A673 (cell line): ENCODE measurements at regions not wholly inside any gene's neighbourhood (a gene's known extent, or its start where the extent isn't known, plus 50 kb on each side); places are given as distances from the start of the nearest gene placed in this dataset.

Experiments
- BruUV-seq: library from RNA; stranded (reverse); fragments of 400-500 nt; replicated peaks from 2 replicates; lab custom pipeline; 2021; lab: Mats Ljungman, UMichigan
- CTCF ChIA-PET: fragments of 300-600 bp; sonication (Branson Sonifier 250); formaldehyde crosslinking; loops from one replicate; lab custom pipeline; 2022; ENCODE audit warnings: antibody characterized with exemption; lab: Charles Lee
- POLR2A ChIA-PET: fragments of 300-600 bp; sonication (Branson Sonifier 250); formaldehyde crosslinking; loops from one replicate; lab custom pipeline; 2022; ENCODE audit warnings: antibody characterized with exemption; ENCODE audit not compliant: low non-redundant PET; lab: Charles Lee
- DNase-seq: peaks from one replicate; pipeline ENCODE4 v3.0.0-alpha.2; 2015; ENCODE audit warnings: low spot score
- H3K27ac ChIP-seq: fragments of 200-600 bp; sonication (generic); 2 replicates; pipeline ENCODE4 v1.5.1; 2016; ENCODE audit warnings: mixed run types, low read depth, mild to moderate bottlenecking, mixed read lengths, antibody characterized with exemption, low read length; ENCODE audit not compliant: poor library complexity, severe bottlenecking
- H3K27me3 ChIP-seq: fragments of 200-600 bp; sonication (generic); replicated peaks from 2 replicates; pipeline ENCODE4 v1.6.1; 2017; ENCODE audit warnings: mixed run types, low read depth, mild to moderate bottlenecking, mixed read lengths, antibody characterized with exemption, low read length; ENCODE audit not compliant: insufficient read depth, poor library complexity
- H3K36me3 ChIP-seq: fragments of 200-600 bp; sonication (generic); 2 replicates; pipeline ENCODE4 v1.6.1; 2016; ENCODE audit warnings: mixed run types, mild to moderate bottlenecking, mixed read lengths, antibody characterized with exemption, low read length; ENCODE audit not compliant: insufficient read depth, poor library complexity, severe bottlenecking
- H3K4me1 ChIP-seq: fragments of 200-600 bp; sonication (generic); 2 replicates; pipeline ENCODE4 v1.6.1; 2017; ENCODE audit warnings: mixed run types, mild to moderate bottlenecking, mixed read lengths, antibody characterized with exemption, low read length; ENCODE audit not compliant: insufficient read depth, poor library complexity, severe bottlenecking
- H3K4me3 ChIP-seq: fragments of 200-600 bp; sonication (generic); 2 replicates; pipeline ENCODE4 v1.5.1; 2016; ENCODE audit warnings: low read depth, mixed run types, mild to moderate bottlenecking, mixed read lengths, low read length; ENCODE audit not compliant: poor library complexity, severe bottlenecking
- H3K9me3 ChIP-seq: fragments of 200-600 bp; sonication (generic); 2 replicates; pipeline ENCODE4 v1.6.1; 2016; ENCODE audit warnings: mixed run types, low read depth, mild to moderate bottlenecking, mixed read lengths, antibody characterized with exemption, low read length; ENCODE audit not compliant: poor library complexity, severe bottlenecking
- EZH2 ChIP-seq: fragments of 200-600 bp; sonication (generic); IDR thresholded peaks from 2 replicates; pipeline ENCODE4 v1.6.1; 2017; ENCODE audit warnings: borderline replicate concordance, low read depth, mild to moderate bottlenecking, mixed read lengths, antibody characterized with exemption, low read length; ENCODE audit not compliant: poor library complexity, severe bottlenecking
- intact Hi-C: fragments of 100-400 bp; cut with micrococcal nuclease; formaldehyde crosslinking; loops from one replicate; pipeline ENCODE4 v1.10.0; 2022; ENCODE audit not compliant: unreplicated experiment
- TF ChIP-seq, protein P1 (sequence below): fragments of 300-800, 200-600 bp; sonication (generic); conservative IDR thresholded peaks from 2 replicates; pipeline ENCODE4 v1.5.1; 2017; ENCODE audit warnings: low read depth, mild to moderate bottlenecking, antibody characterized with exemption, low read length, moderate library complexity, mixed read lengths

GRCh38 chrX:67288156-67288555 is 255.7 kb upstream of the AR start:
- ChIA-PET POLR2A (no interaction called here), CTCF (no interaction called here)
- intact Hi-C loops = no loop called here
- DNase-seq = no peak
- Histone ChIP-seq H3K9me3 (peaks cover 13% of the 10 kb centered on the region), H3K27me3 (no peaks in the 10 kb centered on the region), H3K36me3 (no peaks in the 10 kb centered on the region), H3K4me3 (no peak overlapping the region), H3K27ac (no peak overlapping the region), H3K4me1 (no peaks in the 10 kb centered on the region)
- no TSS peak for BruUV-seq
- TF ChIP-seq, protein P1, sequence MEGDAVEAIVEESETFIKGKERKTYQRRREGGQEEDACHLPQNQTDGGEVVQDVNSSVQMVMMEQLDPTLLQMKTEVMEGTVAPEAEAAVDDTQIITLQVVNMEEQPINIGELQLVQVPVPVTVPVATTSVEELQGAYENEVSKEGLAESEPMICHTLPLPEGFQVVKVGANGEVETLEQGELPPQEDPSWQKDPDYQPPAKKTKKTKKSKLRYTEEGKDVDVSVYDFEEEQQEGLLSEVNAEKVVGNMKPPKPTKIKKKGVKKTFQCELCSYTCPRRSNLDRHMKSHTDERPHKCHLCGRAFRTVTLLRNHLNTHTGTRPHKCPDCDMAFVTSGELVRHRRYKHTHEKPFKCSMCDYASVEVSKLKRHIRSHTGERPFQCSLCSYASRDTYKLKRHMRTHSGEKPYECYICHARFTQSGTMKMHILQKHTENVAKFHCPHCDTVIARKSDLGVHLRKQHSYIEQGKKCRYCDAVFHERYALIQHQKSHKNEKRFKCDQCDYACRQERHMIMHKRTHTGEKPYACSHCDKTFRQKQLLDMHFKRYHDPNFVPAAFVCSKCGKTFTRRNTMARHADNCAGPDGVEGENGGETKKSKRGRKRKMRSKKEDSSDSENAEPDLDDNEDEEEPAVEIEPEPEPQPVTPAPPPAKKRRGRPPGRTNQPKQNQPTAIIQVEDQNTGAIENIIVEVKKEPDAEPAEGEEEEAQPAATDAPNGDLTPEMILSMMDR = no peak
- TF ChIP-seq EZH2 = no peak

- POLR2A ChIA-PET = interaction anchor here (0.7 kb wide), 1 partner anchor 142 kb away, joined by 3 read pairs; no protein-coding TSS in a partner anchor
- CTCF ChIA-PET = no interaction called here
- intact Hi-C loops = no loop called here
- Histone ChIP-seq H3K27ac (no peak overlapping the region), H3K27me3 (no peaks in the 10 kb centered on the region), H3K36me3 (no peaks in the 10 kb centered on the region), H3K4me3 (no peak overlapping the region), H3K9me3 (peaks cover 5% of the 10 kb centered on the region), H3K4me1 (no peaks in the 10 kb centered on the region)
- no peak for DNase-seq
- TF ChIP-seq EZH2 = no peak
- TF ChIP-seq, protein P1 = no peak
- BruUV-seq = no TSS peak
Observed at GRCh38 chrX:67289055-67289499, 254.7 kb upstream of the AR start.

DNA sequence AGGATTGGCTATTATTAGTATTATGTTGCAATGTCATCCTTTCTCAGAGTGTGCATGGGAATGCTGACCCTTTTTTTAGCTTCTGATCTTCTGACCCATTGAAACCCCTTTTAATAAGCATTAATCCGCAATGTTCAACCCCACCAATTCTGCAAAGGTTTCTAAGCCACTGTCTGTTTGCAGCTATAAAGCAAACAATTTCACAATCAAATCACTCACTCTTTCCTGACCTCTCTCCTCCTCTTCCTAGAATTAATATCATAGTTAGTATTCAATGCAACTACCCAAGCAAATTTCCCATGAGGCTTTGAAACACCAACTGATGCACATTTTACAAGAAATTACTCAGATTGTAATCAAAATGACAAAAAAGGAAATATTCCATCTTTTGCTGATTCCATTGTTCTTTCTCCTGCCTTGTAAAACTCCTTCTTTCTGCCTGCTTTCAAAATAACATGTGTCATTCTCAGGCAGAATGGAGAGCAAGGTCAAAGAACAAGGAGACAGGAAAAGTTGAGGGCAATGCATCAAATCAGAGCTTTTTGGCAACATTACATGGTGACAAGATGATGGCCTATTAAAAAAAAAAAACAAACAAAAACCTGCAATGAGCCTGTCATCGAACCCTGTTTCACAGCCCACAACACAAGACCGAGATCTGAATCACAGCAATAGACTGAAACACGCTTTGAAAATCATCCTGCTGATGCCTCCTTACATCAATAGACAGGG is 253.2 kb upstream of the AR start:
- Histone ChIP-seq H3K27ac (no peak overlapping the region), H3K36me3 (no peaks in the 10 kb centered on the region)

More for the DNA sequence above, 253.2 kb upstream of the AR start:
- ChIA-PET POLR2A (no interaction called here), CTCF (no interaction called here)
- intact Hi-C loops = no loop called here
- peaks cover 4% of the 10 kb centered on the region for H3K9me3 ChIP-seq
- no peaks in the 10 kb centered on the region for H3K4me1 ChIP-seq
- H3K4me3 ChIP-seq = no peak overlapping the region
- no TSS peak for BruUV-seq
- no peaks in the 10 kb centered on the region for H3K27me3 ChIP-seq
- DNase-seq = no peak
- TF ChIP-seq, protein P1 = no peak
- no peak for TF ChIP-seq EZH2
